ENCODE measurements at regions not wholly inside any gene's neighbourhood (a gene's known extent, or its start where the extent isn't known, plus 50 kb on each side); places are given as distances from the start of the nearest gene placed in this dataset.

- no peak for TF ChIP-seq CTCF (IDR thresholded peaks at IDR 0.05; ENCODE audit: low read length)
- TF ChIP-seq EZH2 (optimal IDR thresholded peaks at IDR 0.05; ENCODE audit: low read depth, low read length): no peak
- TF ChIP-seq EZH2phosphoT487 (IDR thresholded peaks at IDR 0.05; ENCODE audit: low read length): no peak
Measured at GRCh38 chr22:48952256-48953102, 875.2 kb downstream of the BRD1 start.

Measured in MM.1S (cell line).